HG03066 (cell line): ENCODE measurements at regions not wholly inside any gene's neighbourhood (a gene's known extent, or its start where the extent isn't known, plus 50 kb on each side); places are given as distances from the start of the nearest gene placed in this dataset.

Experiments used
- ATAC-seq: cut with Tn5 transposase; IDR thresholded peaks from one replicate; pipeline ENCODE4 v1.9.1; 2021; ENCODE audit warnings: low read depth; ENCODE audit not compliant: unreplicated experiment

DNA sequence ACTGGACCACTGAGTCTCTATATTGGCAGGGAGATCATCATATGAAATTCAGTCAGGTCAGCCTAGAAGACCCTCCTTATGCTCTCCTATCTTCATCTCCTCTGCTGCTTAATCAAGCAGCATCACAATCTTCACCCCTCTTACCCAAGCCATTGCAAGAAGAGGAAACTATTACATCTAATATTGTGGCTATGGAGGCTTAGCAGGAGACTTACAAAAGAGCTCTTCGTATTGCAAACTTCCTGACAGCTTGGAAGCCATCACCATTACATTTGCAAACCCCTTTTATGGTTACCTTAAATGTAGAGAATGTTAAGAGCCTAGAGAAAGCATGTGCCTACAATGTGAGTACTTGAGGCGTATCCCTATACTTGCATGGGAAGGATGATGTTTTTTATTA, 87.2 kb upstream of the STXBP5 start:
- ATAC-seq, result no peak

DNA sequence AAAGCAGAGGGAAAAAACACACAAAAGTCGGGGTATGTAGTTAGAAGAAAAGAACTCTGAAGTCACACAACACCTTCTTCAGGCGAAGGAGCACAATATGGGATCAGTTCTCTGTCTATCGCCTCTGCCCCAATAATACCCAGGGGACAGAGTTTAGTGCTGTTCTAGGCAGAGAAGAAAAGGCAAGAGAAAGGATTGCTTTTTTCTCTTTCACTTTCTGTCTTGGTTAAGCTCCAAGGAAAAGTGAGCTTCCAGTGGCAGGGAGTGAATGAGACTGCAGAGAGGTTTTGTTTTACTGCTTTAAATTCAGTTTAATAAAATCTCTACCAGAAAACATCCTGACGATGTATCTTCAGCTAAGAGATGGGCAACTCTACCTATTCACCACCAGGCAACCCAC, 86.6 kb upstream of the STXBP5 start:
- ATAC-seq, result no peak

- no peak for ATAC-seq
Measured at GRCh38 chr6:147119310-147119709, 84.9 kb upstream of the STXBP5 start.

- ATAC-seq, result no peak
Measured at GRCh38 chr6:147122823-147123222, 81.4 kb upstream of the STXBP5 start.

GRCh38 chr6:147126618-147127022, 77.6 kb upstream of the STXBP5 start:
- no peak for ATAC-seq

DNA sequence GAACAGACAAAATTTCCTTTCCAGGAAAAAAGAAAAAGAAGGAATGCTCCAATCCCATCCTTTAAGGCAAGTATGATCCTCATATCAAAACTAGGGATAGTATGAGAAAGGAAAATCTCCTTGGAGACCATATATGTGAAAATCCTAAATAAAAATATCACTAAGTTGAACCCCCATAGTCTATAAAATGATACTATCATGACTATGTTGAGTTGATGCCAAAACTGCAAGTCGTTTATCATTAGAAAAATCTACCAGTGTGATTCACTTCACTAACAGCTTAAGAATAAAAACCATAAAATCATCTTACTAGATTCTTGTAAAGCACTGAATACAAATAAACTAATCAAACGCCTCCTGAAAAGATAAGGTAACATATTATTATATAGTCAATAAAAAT, 76.6 kb upstream of the STXBP5 start:
- no peak for ATAC-seq

DNA sequence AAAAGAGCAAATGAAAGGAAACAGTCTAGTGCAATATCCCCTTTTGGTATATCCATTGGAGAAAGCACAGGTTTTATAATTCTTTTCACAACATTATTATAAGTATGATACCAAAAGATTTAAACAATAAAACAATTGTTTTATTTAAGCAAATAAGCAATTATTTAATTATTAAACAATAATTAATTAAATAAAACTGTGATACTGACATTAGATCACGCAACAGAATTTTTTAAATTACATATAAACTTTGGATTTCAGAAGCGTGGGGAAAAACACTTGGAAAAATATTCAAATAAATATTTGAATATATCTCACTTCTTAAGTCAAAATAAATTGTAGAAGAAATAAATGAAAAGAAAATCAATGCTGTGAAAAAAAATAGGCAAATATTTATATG, 76.2 kb upstream of the STXBP5 start:
- no peak for ATAC-seq

DNA sequence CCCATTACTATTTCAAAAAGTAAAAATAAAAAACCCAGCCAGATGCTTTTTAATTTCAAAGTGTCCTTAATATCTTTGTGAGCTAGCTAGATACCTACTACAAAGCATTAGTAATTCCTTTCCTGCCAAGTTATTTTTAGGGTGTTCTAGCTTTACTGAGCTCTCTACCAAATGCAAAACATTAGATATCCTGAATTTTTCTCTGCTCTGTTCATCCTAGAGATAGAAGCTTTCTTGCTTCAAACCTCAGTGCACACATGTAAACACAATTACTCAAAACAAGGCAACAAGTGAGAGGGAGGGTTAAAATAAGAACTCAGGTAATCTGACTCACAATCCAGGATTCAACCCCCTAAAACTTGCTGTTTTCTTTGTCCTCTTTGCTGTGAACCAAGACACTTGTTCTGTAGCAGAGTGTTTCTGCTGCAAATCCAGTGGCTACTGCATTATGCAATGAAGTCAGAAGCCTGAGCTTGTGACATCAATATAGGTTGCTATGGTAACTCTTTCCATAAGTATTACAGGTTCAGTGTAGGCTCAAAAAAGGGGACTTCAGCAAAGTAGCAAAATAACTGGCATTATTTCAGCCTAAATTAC, 72.6 kb upstream of the STXBP5 start:
- no peak for ATAC-seq

GRCh38 chr6:147132889-147133288, 71.3 kb upstream of the STXBP5 start:
- ATAC-seq, result no peak

DNA sequence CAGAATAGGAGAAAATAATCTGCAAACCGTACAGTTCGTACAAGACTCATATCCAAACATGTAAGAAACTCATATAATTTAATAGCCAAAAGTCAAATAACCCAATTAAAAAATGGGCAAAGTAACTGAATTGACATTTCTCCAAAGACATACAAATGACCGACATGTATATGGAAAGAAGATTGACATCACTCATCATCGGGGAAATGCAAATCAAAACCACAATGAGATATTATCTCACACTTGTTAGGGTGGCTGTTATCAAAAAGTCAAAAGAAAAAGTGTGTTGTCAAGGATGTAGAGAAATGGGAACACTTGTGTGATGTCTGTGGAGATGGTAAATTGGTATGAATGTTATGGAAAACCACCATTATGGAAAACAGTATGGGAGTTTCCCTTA, 70.5 kb upstream of the STXBP5 start:
- no peak for ATAC-seq

DNA sequence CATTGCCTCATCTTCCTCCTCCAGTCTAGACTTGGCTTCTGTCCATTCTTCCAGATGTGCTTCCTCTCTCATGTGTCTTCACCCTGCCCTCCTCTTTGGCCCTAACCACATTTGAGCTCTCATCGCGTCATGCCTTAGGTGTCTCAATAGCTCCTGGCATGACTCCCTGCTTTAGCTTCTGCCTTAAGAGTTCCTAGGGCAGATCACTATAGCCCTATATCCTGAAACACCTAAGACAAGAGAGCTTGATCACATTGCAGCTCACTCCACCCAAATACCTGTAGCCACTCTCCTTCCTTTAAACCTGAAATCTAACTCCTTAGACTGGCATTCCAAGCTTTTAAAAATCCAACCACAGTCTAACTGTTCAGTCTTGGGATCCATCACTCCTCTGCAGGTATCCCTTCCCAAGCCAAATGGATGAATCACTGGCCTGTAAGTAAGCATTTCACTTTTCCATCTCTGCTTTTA, 69.0 kb upstream of the STXBP5 start:
- no peak for ATAC-seq

- no peak for ATAC-seq
Measured at GRCh38 chr6:147136057-147136456, 68.2 kb upstream of the STXBP5 start.

DNA sequence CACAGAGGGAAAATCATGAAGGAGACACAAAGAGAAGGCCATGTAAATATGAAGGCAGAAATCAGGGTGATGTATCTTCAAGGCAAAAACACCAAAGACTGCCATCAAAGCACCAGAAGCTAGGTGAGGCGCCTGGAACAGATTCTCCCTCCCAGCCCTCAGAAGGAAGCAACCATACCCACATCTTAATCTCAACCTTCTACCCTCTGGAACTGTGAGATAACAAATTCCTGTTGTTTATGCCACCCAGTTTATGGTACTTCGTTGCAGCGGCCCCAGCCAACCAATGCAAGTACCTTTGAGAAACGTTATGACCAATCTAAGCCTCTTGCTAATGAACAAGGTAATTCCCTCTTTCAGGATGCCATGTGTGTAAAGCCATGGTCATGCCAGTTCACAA, 66.2 kb upstream of the STXBP5 start:
- ATAC-seq, result no peak

DNA sequence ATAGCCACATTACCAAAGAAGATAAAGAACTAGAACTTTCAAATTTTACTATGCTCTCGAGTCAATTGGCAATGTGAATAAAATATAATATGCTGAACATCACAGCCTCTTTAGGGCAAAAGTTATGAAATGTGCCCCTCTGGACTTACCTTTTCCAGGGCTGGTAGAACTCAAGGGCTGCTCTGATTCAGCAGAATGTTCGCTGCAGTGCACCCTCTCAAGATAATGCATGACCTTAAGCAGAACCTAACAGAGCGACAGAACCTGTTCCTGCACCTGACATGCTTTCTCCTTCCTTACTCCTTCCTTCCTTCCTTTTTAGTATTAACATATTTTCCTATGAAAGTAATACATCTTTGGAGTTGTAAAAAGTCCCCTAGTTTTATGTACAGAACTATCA, 65.4 kb upstream of the STXBP5 start:
- ATAC-seq, result no peak

GRCh38 chr6:147141711-147142308, 62.4 kb upstream of the STXBP5 start:
- ATAC-seq, result no peak

- no peak for ATAC-seq
Measured at GRCh38 chr6:147142684-147143245, 61.5 kb upstream of the STXBP5 start.

- ATAC-seq, result no peak
Measured at GRCh38 chr6:147149092-147149491, 55.1 kb upstream of the STXBP5 start.

DNA sequence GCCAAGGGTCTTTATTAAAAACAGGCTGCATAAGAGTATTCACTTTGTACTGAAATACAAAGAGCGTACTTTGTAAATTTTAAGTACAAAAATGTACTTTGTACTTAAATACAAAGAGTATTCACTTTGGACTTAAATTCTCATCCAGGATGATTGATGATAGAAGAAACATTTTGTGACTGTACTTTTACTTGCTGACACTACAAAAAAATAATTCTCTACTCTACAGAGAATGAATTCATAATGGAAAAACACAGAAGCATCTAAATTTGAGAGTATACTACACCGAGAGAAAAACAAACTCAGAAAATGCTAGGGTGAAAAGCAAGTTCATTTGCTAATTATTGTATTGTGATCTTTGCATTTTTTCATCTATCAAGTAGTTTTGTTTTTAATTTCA, 54.4 kb upstream of the STXBP5 start:
- ATAC-seq, result no peak

DNA sequence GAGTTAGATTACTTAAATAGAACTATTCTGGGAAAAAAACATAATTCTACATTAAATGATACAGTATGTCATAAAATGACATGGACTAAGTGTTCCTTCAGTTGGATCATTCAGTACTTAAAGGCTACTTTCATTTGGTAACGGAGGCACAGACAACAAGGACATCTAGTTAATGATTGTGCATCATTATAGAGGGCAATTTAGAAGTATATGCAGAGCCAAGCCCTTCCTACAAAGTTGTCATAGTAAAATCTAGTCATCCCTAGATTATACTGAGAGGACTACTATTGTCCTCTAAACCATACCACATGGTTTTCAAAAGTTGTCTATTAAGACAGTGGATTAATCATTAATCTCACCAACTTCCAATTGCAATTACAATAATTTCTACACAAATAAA, 53.9 kb upstream of the STXBP5 start:
- no peak for ATAC-seq
